GM21619 (cell line): ENCODE measurements at regions not wholly inside any gene's neighbourhood (a gene's known extent, or its start where the extent isn't known, plus 50 kb on each side); places are given as distances from the start of the nearest gene placed in this dataset.

Experiments
- ATAC-seq: cut with Tn5 transposase; IDR thresholded peaks from one replicate; pipeline ENCODE4 v1.9.1; 2021; ENCODE audit not compliant: unreplicated experiment

GRCh38 chr20:39107741-39108140 lies 145.6 kb downstream of the DHX35 start:
- ATAC-seq = no peak

- no peak for ATAC-seq
Measured at GRCh38 chr20:39106791-39107190, 144.6 kb downstream of the DHX35 start.

DNA sequence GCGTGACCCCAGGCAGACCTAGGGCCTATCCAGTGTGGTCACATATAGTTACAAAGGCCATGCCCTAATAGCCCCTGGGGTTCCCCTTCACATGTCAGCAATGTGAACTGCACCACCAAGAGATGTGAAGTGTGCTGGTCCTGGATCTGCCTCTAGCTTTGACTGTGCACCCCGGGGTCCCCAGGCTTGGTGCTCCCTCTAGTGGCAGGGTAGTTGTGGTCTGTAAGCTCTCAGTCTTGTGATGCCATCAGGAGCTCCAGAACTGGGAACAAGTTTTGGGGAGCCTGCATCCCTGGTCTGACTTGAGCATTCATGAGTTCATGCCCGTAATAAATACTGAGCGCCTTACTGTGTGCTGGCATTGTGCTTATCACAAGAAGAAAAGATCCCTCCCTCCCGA lies 143.4 kb downstream of the DHX35 start:
- no peak for ATAC-seq

DNA sequence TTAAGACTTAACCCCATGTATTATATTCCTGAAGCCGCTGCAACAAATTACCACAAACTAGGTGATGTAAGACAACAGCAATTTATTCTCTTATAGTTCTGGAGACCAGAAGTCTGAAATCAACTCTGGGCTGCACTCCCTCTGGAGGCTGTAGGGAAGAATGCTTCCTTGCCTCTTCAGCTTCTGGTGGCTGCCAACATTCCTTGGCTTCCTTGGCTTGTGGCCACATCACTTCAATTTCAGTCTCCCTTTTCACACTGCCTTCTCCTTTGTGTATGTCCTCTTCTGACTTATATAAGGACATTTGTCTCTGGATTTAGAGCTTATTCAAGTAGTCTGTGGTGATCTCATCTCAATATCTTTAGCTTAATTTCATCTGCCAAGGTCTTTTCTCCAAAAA lies 141.6 kb downstream of the DHX35 start:
- ATAC-seq = no peak

DNA sequence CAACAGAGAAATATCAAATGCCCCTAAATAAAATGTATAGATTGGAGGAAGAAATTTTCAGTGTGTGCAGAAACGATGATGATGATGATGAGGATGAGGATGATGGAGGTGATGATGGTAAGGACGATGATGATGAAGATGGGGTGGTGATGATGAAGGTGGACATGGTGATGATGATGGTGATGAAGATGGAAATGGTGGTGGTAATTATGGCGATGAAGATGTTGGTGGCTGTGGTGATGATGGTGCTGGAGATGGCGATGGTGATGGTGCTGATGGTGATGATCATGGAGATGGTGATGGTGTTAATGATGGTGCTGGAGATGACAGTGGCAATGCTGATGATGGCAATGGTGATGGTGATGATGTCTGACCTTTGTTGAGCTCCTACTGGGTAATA lies 141.2 kb downstream of the DHX35 start:
- ATAC-seq = no peak

- ATAC-seq = no peak
Measured at GRCh38 chr20:39101895-39102294, 139.8 kb downstream of the DHX35 start.

DNA sequence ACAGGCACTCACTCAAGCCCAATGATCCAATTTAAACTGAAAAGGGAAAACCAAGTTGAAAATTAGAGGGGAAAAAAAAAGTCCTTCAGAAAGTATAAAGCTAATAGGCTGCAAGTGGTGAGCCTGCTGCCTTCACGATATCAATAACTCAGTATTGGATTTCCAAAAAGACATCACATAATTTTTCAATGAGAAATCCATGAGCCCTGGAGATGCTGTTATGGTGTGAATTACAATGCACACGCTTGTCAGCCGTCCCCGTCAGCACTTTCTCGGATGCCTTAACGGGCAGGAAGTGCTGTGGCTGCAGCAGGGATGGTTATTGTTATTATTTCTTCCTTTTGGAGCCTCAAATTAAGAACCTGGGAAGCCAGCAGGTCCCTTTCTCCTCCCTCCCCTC lies 138.5 kb downstream of the DHX35 start:
- no peak for ATAC-seq

DNA sequence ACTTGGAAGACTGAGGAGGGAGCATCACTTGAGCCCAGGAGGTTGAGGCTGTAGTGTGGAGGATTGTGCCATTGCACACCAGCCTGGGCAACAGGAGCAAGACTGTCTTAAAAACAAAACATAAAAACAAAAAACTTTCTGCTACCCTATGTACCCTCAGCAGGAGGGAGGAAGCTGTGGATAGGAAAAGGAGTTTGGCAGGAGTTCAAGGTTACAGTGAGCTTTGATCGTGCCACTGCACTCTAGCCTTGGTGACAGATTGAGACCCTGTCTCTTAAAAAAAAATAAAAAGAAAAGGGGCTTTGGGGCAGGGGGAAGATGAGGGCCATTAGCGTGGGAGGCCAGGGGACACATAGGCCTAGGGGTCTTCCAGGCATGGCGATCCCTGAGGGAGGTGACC lies 135.7 kb downstream of the DHX35 start:
- no peak for ATAC-seq

DNA sequence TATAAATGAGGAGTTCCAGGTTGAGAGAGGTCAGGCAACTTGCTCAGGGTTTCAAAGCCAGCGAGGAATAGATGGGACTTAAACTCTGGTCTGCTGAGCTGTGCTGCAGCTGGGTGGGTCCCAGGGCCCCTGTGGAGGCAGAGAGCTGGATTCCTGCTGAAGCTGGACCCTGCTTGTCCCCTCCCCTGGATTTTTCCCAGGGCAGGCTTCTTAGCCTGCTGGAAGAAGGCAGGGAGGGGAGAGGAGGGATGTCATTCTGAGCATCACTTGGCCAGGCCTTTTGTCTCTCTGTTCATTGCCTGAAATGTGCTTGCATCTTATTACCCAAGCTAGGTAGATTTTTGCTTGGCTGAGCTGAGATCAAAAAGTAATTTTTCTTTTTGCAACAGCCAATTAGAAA lies 133.7 kb downstream of the DHX35 start:
- no peak for ATAC-seq

GRCh38 chr20:39094391-39094790 lies 132.2 kb downstream of the DHX35 start:
- no peak for ATAC-seq

DNA sequence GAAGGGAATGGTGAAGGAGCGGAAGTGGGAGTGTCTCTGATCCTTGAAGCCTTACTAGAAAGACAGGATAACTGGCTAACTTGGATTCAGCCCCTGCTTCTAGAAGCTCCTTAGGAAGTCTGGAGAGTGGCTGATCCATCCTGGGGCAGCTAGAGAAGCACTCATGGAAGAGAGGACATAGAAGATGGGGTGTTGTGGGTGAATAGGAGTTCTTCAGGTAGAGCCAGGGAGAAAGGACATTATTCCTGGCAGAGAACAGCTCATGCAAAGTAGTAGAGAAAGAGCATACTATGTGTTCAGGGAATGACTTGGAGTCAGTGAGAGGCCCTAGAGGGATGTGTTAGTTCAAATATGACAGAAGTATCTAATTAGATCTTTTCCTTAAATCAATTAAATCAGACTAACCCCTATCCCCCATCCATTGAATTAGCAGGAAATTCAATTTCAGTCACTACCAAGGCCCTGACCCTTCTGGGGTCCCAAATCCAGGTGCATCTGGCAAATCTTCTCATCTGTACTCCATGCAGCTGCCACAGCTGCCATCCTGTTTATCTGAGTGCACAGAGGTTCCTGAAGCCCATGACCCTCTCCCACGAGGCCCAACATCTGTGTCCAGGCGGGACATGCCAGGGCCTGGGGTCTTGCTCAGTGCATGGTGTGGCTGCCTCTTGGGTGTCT lies 130.7 kb downstream of the DHX35 start:
- ATAC-seq = no peak

DNA sequence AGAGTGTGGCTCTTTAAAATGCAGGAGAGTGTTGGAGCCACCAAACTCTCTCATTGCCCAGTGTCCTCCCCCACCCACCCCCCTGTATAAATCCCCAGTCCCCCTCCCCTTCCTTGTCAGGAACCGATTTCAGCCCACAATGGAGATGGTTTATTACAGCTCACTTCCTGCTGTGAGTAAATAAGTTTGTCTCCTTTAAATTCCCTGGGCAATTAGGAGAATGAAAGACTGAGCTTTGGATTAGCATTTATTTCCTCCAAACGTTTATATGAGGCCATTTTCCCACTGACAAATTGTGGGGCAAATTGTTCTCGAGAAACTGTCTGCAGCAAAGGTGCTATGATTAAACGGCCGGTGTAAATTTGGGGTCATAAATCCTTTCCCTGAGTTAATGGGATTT lies 128.8 kb downstream of the DHX35 start:
- no peak for ATAC-seq

DNA sequence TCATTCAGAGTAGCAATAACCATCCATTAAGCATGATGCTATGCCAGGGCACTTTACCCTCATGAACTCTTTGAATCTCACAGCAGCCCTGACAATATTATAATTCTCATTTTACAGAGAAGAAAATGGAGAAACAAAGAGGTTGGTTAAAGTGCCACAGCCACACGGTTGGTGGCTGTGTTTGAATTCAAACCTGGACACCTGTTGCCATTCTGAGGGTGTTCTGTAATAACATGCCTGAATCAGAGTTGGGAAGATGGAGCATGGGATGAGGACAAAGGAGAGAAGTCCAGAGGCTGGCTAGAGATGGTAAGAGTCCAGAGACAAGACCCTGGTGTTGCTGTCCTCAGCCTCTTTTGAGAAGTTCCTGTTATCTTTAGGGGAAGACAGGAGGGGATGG lies 127.7 kb downstream of the DHX35 start:
- no peak for ATAC-seq
